HG02610 (cell line): ENCODE measurements at regions not wholly inside any gene's neighbourhood (a gene's known extent, or its start where the extent isn't known, plus 50 kb on each side); places are given as distances from the start of the nearest gene placed in this dataset.
A peak's percentile ranks its signal among the peaks of the same experiment; 100 is the strongest.

Source experiments
- ATAC-seq: cut with Tn5 transposase; IDR thresholded peaks from one replicate; pipeline ENCODE4 v1.9.1; 2021; ENCODE audit warnings: mild to moderate bottlenecking, moderate library complexity; ENCODE audit not compliant: unreplicated experiment

GRCh38 chr18:56139792-56140254, 498.6 kb downstream of the TXNL1 start:
- ATAC-seq, result no peak

GRCh38 chr18:56139372-56139771, 499.0 kb downstream of the TXNL1 start:
- ATAC-seq, result no peak

- no peak for ATAC-seq
Observed at GRCh38 chr18:56136105-56136504, 502.3 kb downstream of the TXNL1 start.

GRCh38 chr18:56130481-56130880, 507.9 kb downstream of the TXNL1 start:
- ATAC-seq, result no peak

- ATAC-seq, result no peak
Observed at GRCh38 chr18:56128153-56128791, 510.1 kb downstream of the TXNL1 start.

- ATAC-seq, result no peak
Observed at GRCh38 chr18:56127322-56128099, 510.9 kb downstream of the TXNL1 start.

GRCh38 chr18:56124186-56124585, 514.2 kb downstream of the TXNL1 start:
- ATAC-seq, result no peak

GRCh38 chr18:56121669-56122068, 516.7 kb downstream of the TXNL1 start:
- no peak for ATAC-seq

GRCh38 chr18:56120782-56121181, 517.6 kb downstream of the TXNL1 start:
- no peak for ATAC-seq

- ATAC-seq, result no peak
Observed at GRCh38 chr18:56119681-56120080, 518.7 kb downstream of the TXNL1 start.

- ATAC-seq, result peak; percentile 66
Observed at GRCh38 chr18:56118422-56118821, 520.0 kb downstream of the TXNL1 start.

- no peak for ATAC-seq
Observed at GRCh38 chr18:56115071-56116015, 523.0 kb downstream of the TXNL1 start.

GRCh38 chr18:56112984-56113383, 525.0 kb upstream of the TCF4 start:
- ATAC-seq, result no peak

GRCh38 chr18:56112013-56112749, 524.2 kb upstream of the TCF4 start:
- ATAC-seq, result peak; percentile 99

- ATAC-seq, result no peak
Observed at GRCh38 chr18:56109757-56110156, 521.8 kb upstream of the TCF4 start.

- ATAC-seq, result no peak
Observed at GRCh38 chr18:56108478-56109367, 520.7 kb upstream of the TCF4 start.

- ATAC-seq, result no peak
Observed at GRCh38 chr18:56107821-56108477, 520.0 kb upstream of the TCF4 start.

- ATAC-seq, result no peak
Observed at GRCh38 chr18:56100090-56100722, 512.2 kb upstream of the TCF4 start.

- ATAC-seq, result no peak
Observed at GRCh38 chr18:56097621-56098020, 509.6 kb upstream of the TCF4 start.
